GM23338 (cell line): ENCODE measurements at regions not wholly inside any gene's neighbourhood (a gene's known extent, or its start where the extent isn't known, plus 50 kb on each side); places are given as distances from the start of the nearest gene placed in this dataset.

ENCODE experiments used
- CREB1 ChIP-seq: fragments of 250-450 bp; sonication (Bioruptor Pico); IDR thresholded peaks from 2 replicates; pipeline ENCODE4 v1.5.0; 2020; ENCODE audit warnings: low read depth, mild to moderate bottlenecking, moderate library complexity
- EZH2 ChIP-seq: fragments of 200-600 bp; sonication (generic); IDR thresholded peaks from one replicate; pipeline ENCODE4 v1.8.0; 2017; ENCODE audit warnings: antibody characterized with exemption, mild to moderate bottlenecking, low read depth; ENCODE audit not compliant: unreplicated experiment
- EZH2phosphoT487 ChIP-seq: fragments of 200-600 bp; sonication (generic); IDR thresholded peaks from one replicate; pipeline ENCODE4 v1.8.1; 2018; ENCODE audit warnings: antibody characterized with exemption; ENCODE audit not compliant: unreplicated experiment
- JUNB ChIP-seq: IDR thresholded peaks from one replicate; pipeline ENCODE4 v1.6.1; 2016; ENCODE audit warnings: antibody characterized with exemption; ENCODE audit not compliant: unreplicated experiment
- NANOG ChIP-seq: IDR thresholded peaks from 2 replicates; pipeline ENCODE4 v1.6.1; 2016; ENCODE audit warnings: antibody characterized with exemption, borderline replicate concordance
- POLR2AphosphoS5 ChIP-seq: IDR thresholded peaks from 2 replicates; pipeline ENCODE4 v1.6.1; 2016; ENCODE audit warnings: antibody characterized with exemption, low read depth
- REST ChIP-seq: IDR thresholded peaks from one replicate; pipeline ENCODE4 v1.6.1; 2018; ENCODE audit warnings: antibody characterized with exemption; ENCODE audit not compliant: unreplicated experiment
- STAT1 ChIP-seq: IDR thresholded peaks from one replicate; pipeline ENCODE4 v1.6.1; 2016; ENCODE audit warnings: antibody characterized with exemption; ENCODE audit not compliant: unreplicated experiment
- ZNF114 ChIP-seq: fragments of 250-450 bp; sonication (Bioruptor Pico); IDR thresholded peaks from 2 replicates; pipeline ENCODE4 v1.5.0; 2020; ENCODE audit warnings: mild to moderate bottlenecking, moderate library complexity
- ZNF331 ChIP-seq: fragments of 250-450 bp; sonication (Bioruptor Pico); IDR thresholded peaks from 2 replicates; pipeline ENCODE4 v1.5.0; 2020; ENCODE audit warnings: low read depth, mild to moderate bottlenecking, moderate library complexity
- ZNF462 ChIP-seq: fragments of 250-450 bp; sonication (Bioruptor Pico); IDR thresholded peaks from 2 replicates; pipeline ENCODE4 v1.5.0; 2020; ENCODE audit warnings: mild to moderate bottlenecking, moderate library complexity
- TF ChIP-seq, protein P1 (sequence below), 2 experiments: fragments of 200-600 bp in 1 of 2; sonication (generic) in 1 of 2; conservative IDR thresholded peaks; 2 replicates each; pipeline versions ENCODE4 v1.5.1 to v1.6.1; 2016 to 2017; ENCODE audit warnings: antibody characterized with exemption in 2 of 2, low read depth in 2 of 2, mild to moderate bottlenecking in 2 of 2, moderate library complexity in 1 of 2
- TF ChIP-seq, protein P2 (sequence below): IDR thresholded peaks from 2 replicates; pipeline ENCODE4 v1.6.1; 2016; ENCODE audit warnings: antibody characterized with exemption

GRCh38 chr1:70914224-70914623 lies 133.4 kb downstream of the PTGER3 start:
- TF ChIP-seq JUNB (no peak), EZH2phosphoT487 (no peak), POLR2AphosphoS5 (no peak), EZH2 (no peak), REST (no peak), NANOG (no peak), ZNF462 (CRISPR knock-in tag) (no peak), STAT1 (no peak), CREB1 (CRISPR knock-in tag) (no peak), ZNF331 (CRISPR knock-in tag) (no peak), ZNF114 (CRISPR knock-in tag) (no peak)
- TF ChIP-seq, protein P1, sequence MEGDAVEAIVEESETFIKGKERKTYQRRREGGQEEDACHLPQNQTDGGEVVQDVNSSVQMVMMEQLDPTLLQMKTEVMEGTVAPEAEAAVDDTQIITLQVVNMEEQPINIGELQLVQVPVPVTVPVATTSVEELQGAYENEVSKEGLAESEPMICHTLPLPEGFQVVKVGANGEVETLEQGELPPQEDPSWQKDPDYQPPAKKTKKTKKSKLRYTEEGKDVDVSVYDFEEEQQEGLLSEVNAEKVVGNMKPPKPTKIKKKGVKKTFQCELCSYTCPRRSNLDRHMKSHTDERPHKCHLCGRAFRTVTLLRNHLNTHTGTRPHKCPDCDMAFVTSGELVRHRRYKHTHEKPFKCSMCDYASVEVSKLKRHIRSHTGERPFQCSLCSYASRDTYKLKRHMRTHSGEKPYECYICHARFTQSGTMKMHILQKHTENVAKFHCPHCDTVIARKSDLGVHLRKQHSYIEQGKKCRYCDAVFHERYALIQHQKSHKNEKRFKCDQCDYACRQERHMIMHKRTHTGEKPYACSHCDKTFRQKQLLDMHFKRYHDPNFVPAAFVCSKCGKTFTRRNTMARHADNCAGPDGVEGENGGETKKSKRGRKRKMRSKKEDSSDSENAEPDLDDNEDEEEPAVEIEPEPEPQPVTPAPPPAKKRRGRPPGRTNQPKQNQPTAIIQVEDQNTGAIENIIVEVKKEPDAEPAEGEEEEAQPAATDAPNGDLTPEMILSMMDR (conservative IDR thresholded peaks at IDR 0.05; ENCODE audit: low read depth in 2 of 2): no peak
- TF ChIP-seq, protein P2, sequence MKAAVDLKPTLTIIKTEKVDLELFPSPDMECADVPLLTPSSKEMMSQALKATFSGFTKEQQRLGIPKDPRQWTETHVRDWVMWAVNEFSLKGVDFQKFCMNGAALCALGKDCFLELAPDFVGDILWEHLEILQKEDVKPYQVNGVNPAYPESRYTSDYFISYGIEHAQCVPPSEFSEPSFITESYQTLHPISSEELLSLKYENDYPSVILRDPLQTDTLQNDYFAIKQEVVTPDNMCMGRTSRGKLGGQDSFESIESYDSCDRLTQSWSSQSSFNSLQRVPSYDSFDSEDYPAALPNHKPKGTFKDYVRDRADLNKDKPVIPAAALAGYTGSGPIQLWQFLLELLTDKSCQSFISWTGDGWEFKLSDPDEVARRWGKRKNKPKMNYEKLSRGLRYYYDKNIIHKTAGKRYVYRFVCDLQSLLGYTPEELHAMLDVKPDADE: no peak
